ACC112 (cell line): ENCODE measurements at regions not wholly inside any gene's neighbourhood (a gene's known extent, or its start where the extent isn't known, plus 50 kb on each side); places are given as distances from the start of the nearest gene placed in this dataset.

Experiments
- H2AFZ ChIP-seq: fragments of 200-600 bp; sonication (generic); one replicate; pipeline ENCODE4 v1.6.0; 2017; ENCODE audit warnings: antibody characterized with exemption, low read length; ENCODE audit not compliant: unreplicated experiment
- H3K27ac ChIP-seq: fragments of 200-600 bp; sonication (generic); 2 replicates; pipeline ENCODE4 v1.5.1; 2014; ENCODE audit warnings: low read depth, mild to moderate bottlenecking, antibody characterized with exemption, low read length, moderate library complexity
- H3K27me3 ChIP-seq: fragments of 200-600 bp; sonication (generic); 2 replicates; pipeline ENCODE4 v1.6.1; 2014; ENCODE audit warnings: mild to moderate bottlenecking, antibody characterized with exemption, low read length, moderate library complexity, mixed read lengths; ENCODE audit not compliant: insufficient read depth
- H3K36me3 ChIP-seq: fragments of 200-600 bp; sonication (generic); 2 replicates; pipeline ENCODE4 v1.6.1; 2016; ENCODE audit warnings: mild to moderate bottlenecking, antibody characterized with exemption, low read length, moderate library complexity, mixed read lengths; ENCODE audit not compliant: insufficient read depth
- H3K4me1 ChIP-seq: fragments of 200-600 bp; sonication (generic); one replicate; pipeline ENCODE4 v1.6.1; 2016; ENCODE audit warnings: low read length, mixed read lengths; ENCODE audit not compliant: insufficient read depth, unreplicated experiment, control insufficient read depth
- H3K4me3 ChIP-seq: fragments of 200-600 bp; sonication (generic); 2 replicates; pipeline ENCODE4 v1.5.1; 2014; ENCODE audit warnings: mild to moderate bottlenecking, low read depth, low read length
- H3K79me2 ChIP-seq: fragments of 200-600 bp; sonication (generic); one replicate; pipeline ENCODE4 v1.6.0; 2016; ENCODE audit warnings: low read length; ENCODE audit not compliant: control insufficient read depth, unreplicated experiment, insufficient read depth

GRCh38 chr17:77454242-77455095, 313.7 kb downstream of the SEC14L1 start:
- peaks cover 91% of the 10 kb centered on the region for H3K79me2 ChIP-seq
- no peaks in the 10 kb centered on the region for H3K27me3 ChIP-seq
- no peaks in the 10 kb centered on the region for H3K36me3 ChIP-seq
- peaks cover 34% of the 10 kb centered on the region for H3K4me1 ChIP-seq
- H2AFZ ChIP-seq, result no peak overlapping the region
- no peak overlapping the region for H3K4me3 ChIP-seq
- no peak overlapping the region for H3K27ac ChIP-seq

DNA sequence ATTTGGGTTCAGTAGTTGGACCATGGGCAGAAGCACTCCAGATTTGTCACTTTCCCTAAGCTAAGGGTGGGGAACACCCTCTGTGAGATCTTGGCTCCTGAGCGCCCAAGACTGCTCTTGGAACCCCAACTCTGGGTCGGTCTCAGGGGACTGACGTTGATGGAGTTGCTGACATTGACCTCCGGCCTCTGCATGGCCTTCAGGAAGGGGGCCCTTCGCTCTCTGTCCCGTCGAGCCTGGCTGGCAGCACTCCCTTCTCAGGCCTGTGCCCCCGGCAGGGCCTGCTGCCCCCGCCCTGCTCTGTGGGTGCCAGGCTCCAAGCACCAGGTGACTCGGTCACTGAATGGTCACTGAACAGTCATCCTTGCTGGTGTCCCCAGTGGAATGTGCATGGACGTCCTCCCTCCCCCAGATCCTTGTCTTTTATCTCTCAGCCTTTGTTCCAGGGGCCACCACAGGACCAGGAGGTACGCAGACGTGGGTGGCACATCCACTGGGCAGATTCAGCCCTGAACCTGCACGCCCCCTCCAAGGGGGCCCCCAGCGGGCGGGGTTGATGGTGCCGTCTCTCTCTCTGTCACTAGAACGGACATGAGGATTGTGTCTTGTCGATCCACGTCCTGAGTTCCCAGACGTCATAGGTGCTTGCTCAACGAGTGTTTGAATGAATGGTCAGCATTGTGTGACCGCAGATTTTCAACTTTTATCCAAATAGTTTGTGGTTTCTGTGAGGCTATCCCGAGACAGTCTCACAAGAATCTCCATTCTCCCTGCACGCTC, 314.5 kb downstream of the SEC14L1 start:
- no peak overlapping the region for H3K27ac ChIP-seq
- H3K4me3 ChIP-seq, result no peak overlapping the region
- H3K4me1 ChIP-seq, result peaks cover 30% of the 10 kb centered on the region
- H2AFZ ChIP-seq, result no peak overlapping the region
- no peaks in the 10 kb centered on the region for H3K27me3 ChIP-seq
- H3K36me3 ChIP-seq, result no peaks in the 10 kb centered on the region
- H3K79me2 ChIP-seq, result peaks cover 96% of the 10 kb centered on the region

DNA sequence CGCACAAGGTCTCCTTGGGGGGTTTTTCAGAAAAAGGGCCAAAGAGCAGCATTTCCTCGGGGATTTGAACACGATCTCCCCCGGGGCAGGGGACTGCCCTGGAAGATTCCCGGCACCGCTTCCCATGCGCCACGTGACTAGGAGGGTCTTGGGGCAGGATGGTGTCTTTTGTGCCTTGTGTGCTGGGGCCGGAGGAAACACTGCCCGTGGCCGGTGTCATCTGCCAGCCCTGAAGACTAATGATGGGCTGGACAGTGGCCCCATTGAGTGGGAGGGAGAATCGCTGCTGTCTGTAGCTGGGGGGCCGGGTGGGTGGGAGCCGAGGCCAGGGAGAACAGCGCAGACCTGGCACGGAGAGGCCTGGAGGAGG, 315.1 kb downstream of the SEC14L1 start:
- Histone ChIP-seq H3K36me3 (no peaks in the 10 kb centered on the region), H3K79me2 (peaks cover 96% of the 10 kb centered on the region), H3K4me1 (peaks cover 28% of the 10 kb centered on the region), H3K27ac (no peak overlapping the region), H2AFZ (no peak overlapping the region), H3K27me3 (no peaks in the 10 kb centered on the region), H3K4me3 (no peak overlapping the region)

GRCh38 chr17:77456271-77456950, 315.6 kb downstream of the SEC14L1 start:
- H3K79me2 ChIP-seq, result peaks cover 94% of the 10 kb centered on the region
- H3K4me1 ChIP-seq, result peaks cover 23% of the 10 kb centered on the region
- no peak overlapping the region for H3K4me3 ChIP-seq
- H2AFZ ChIP-seq, result no peak overlapping the region
- H3K36me3 ChIP-seq, result no peaks in the 10 kb centered on the region
- H3K27ac ChIP-seq, result no peak overlapping the region
- no peaks in the 10 kb centered on the region for H3K27me3 ChIP-seq

- no peaks in the 10 kb centered on the region for H3K36me3 ChIP-seq
- H3K4me1 ChIP-seq, result peaks cover 16% of the 10 kb centered on the region
- H2AFZ ChIP-seq, result no peak overlapping the region
- peaks cover 94% of the 10 kb centered on the region for H3K79me2 ChIP-seq
- H3K27me3 ChIP-seq, result no peaks in the 10 kb centered on the region
- no peak overlapping the region for H3K27ac ChIP-seq
- H3K4me3 ChIP-seq, result no peak overlapping the region
These were observed 316.3 kb downstream of the SEC14L1 start for GRCh38 chr17:77456951-77457548.

DNA sequence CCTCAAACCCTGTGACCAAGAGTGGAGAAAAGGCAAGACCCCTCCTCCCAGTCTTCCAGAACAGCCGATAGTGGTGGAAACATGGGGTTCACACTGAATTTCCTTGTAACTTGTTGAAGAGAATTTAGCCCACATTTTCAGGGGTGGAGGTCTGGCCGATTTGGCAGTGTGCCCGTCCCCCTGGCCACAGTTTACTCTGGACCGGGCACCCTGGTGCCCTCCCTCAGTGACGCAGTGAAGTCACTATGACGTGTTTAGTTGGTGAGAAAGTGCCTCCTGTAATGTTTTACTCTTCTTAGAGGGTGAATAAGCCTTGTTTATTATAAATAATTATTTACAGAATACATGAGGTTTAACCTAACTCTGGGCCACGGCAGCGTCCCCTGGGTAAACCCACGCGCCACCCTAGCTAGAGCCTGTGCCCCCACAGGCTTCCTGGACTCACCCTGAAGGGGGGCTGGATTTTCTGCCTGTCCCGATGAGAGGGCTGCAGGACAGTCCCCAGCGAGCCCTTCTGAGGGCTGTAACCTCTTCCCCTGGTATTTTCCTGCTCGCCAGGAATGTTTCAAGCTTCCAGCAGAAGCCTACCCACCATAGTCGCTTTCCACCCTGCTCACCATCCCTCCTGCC, 316.9 kb downstream of the SEC14L1 start:
- peaks cover 10% of the 10 kb centered on the region for H3K4me1 ChIP-seq

GRCh38 chr17:77458202-77459017, 317.6 kb downstream of the SEC14L1 start:
- Histone ChIP-seq H2AFZ (no peak overlapping the region), H3K36me3 (no peaks in the 10 kb centered on the region), H3K27me3 (no peaks in the 10 kb centered on the region), H3K27ac (no peak overlapping the region), H3K4me3 (no peak overlapping the region), H3K4me1 (peaks cover 8% of the 10 kb centered on the region), H3K79me2 (peaks cover 94% of the 10 kb centered on the region)

More for the DNA sequence above, 316.9 kb downstream of the SEC14L1 start:
- Histone ChIP-seq H3K27ac (no peak overlapping the region), H2AFZ (no peak overlapping the region), H3K4me3 (no peak overlapping the region), H3K36me3 (no peaks in the 10 kb centered on the region), H3K27me3 (no peaks in the 10 kb centered on the region), H3K79me2 (peaks cover 94% of the 10 kb centered on the region)

DNA sequence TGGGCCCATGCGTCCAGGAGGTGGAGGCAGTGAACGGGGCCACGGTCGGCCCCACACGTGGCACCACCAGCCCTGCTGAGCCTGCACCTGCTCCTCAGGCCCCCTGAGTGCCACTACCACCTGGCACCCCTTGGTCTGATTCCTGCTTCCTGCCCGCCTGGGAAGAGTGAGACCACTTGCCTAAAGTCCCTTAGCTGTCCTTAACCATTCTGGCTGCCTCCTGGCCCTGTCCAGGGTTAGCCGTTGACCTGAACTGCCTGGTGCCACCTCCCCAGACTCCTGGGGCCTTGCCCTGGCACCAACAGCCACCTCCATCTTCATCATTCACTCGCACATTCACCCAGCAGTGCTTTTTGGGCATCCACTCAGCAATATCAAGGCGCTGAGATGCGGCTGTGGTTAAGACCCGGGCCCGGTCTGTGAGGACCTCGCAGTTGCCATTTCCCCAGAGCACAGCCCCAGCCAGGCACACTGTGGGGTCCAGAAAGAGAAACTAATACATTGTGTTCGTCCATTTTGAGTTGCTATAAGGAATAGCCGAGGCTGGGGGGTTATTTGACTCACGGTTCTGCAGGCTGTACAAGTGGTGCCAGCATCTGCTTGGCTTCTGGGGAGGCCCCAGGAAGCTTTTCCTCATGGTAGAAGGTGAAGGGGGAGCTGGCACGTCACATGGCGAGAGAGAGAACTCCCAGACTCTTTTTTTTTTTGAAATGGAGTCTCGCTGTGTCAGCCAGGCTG, 318.4 kb downstream of the SEC14L1 start:
- Histone ChIP-seq H3K79me2 (peaks cover 90% of the 10 kb centered on the region), H3K36me3 (no peaks in the 10 kb centered on the region), H3K27me3 (no peaks in the 10 kb centered on the region), H3K4me1 (peaks cover 8% of the 10 kb centered on the region), H3K4me3 (no peak overlapping the region), H3K27ac (no peak overlapping the region), H2AFZ (no peak overlapping the region)

GRCh38 chr17:77460514-77461046, 319.8 kb downstream of the SEC14L1 start:
- peaks cover 12% of the 10 kb centered on the region for H3K4me1 ChIP-seq
- H3K36me3 ChIP-seq, result no peaks in the 10 kb centered on the region
- H2AFZ ChIP-seq, result no peak overlapping the region
- peaks cover 87% of the 10 kb centered on the region for H3K79me2 ChIP-seq
- H3K27ac ChIP-seq, result no peak overlapping the region
- no peaks in the 10 kb centered on the region for H3K27me3 ChIP-seq
- H3K4me3 ChIP-seq, result no peak overlapping the region
